ENCODE measurements at regions not wholly inside any gene's neighbourhood (a gene's known extent, or its start where the extent isn't known, plus 50 kb on each side); places are given as distances from the start of the nearest gene placed in this dataset.

GRCh38 chr11:45395947-45396346, 109.8 kb upstream of the SYT13 start:
- Histone ChIP-seq H3K27me3 (replicated peaks; ENCODE audit: insufficient read depth) (no peaks in the 10 kb centered on the region), H3K4me3 (no peak overlapping the region), H3K4me1 (ENCODE audit: control insufficient read depth in 1 of 2, low read depth in 2 of 2) (peaks cover 0 to 4% of the 10 kb centered on the region in 2 donors), H3K27ac (no peak overlapping the region), H3K9me3 (no peaks in the 10 kb centered on the region), H3K36me3 (no peaks in the 10 kb centered on the region)
- ATAC-seq (ENCODE audit: insufficient number of reproducible peaks, low FRiP score, low read depth) (no peak), DNase-seq (ENCODE audit: low spot score) (no peak)
- no peak for TF ChIP-seq CTCF (IDR thresholded peaks at IDR 0.05)

GRCh38 chr11:45395421-45395820, 109.3 kb upstream of the SYT13 start:
- Histone ChIP-seq H3K4me1 (ENCODE audit: control insufficient read depth in 1 of 2, low read depth in 2 of 2) (no peaks in the 10 kb centered on the region), H3K9me3 (no peaks in the 10 kb centered on the region), H3K27me3 (replicated peaks; ENCODE audit: insufficient read depth) (no peaks in the 10 kb centered on the region), H3K4me3 (no peak overlapping the region), H3K27ac (no peak overlapping the region), H3K36me3 (no peaks in the 10 kb centered on the region)
- no peak for DNase-seq (ENCODE audit: low spot score)
- ATAC-seq (ENCODE audit: insufficient number of reproducible peaks, low FRiP score, low read depth) = no peak
- TF ChIP-seq CTCF (IDR thresholded peaks at IDR 0.05) = no peak

- no peak for TF ChIP-seq CTCF (IDR thresholded peaks at IDR 0.05)
- DNase-seq (ENCODE audit: low spot score) (no peak), ATAC-seq (ENCODE audit: insufficient number of reproducible peaks, low FRiP score, low read depth) (no peak)
- H3K36me3 ChIP-seq = no peaks in the 10 kb centered on the region
- H3K27me3 ChIP-seq (replicated peaks; ENCODE audit: insufficient read depth) = no peaks in the 10 kb centered on the region
- no peak overlapping the region for H3K4me3 ChIP-seq
- H3K9me3 ChIP-seq = no peaks in the 10 kb centered on the region
- H3K4me1 ChIP-seq (ENCODE audit: control insufficient read depth in 1 of 2, low read depth in 2 of 2) = no peaks in the 10 kb centered on the region
- no peak overlapping the region for H3K27ac ChIP-seq
Measured at GRCh38 chr11:45394294-45395085, 108.3 kb upstream of the SYT13 start.

GRCh38 chr11:45393826-45394225, 107.7 kb upstream of the SYT13 start:
- Histone ChIP-seq H3K4me3 (no peak overlapping the region), H3K4me1 (ENCODE audit: control insufficient read depth in 1 of 2, low read depth in 2 of 2) (no peaks in the 10 kb centered on the region), H3K27me3 (replicated peaks; ENCODE audit: insufficient read depth) (no peaks in the 10 kb centered on the region), H3K27ac (no peak overlapping the region), H3K9me3 (no peaks in the 10 kb centered on the region), H3K36me3 (no peaks in the 10 kb centered on the region)
- ATAC-seq (ENCODE audit: insufficient number of reproducible peaks, low FRiP score, low read depth) (no peak), DNase-seq (ENCODE audit: low spot score) (no peak)
- no peak for TF ChIP-seq CTCF (IDR thresholded peaks at IDR 0.05)

GRCh38 chr11:45393334-45393733, 107.2 kb upstream of the SYT13 start:
- ATAC-seq (ENCODE audit: insufficient number of reproducible peaks, low FRiP score, low read depth) = no peak
- Histone ChIP-seq H3K36me3 (no peaks in the 10 kb centered on the region), H3K4me1 (ENCODE audit: control insufficient read depth in 1 of 2, low read depth in 2 of 2) (no peaks in the 10 kb centered on the region), H3K27ac (no peak overlapping the region), H3K4me3 (no peak overlapping the region), H3K9me3 (no peaks in the 10 kb centered on the region), H3K27me3 (replicated peaks; ENCODE audit: insufficient read depth) (no peaks in the 10 kb centered on the region)
- DNase-seq (ENCODE audit: low spot score) = no peak
- no peak for TF ChIP-seq CTCF (IDR thresholded peaks at IDR 0.05)
